ENCODE measurements at regions not wholly inside any gene's neighbourhood (a gene's known extent, or its start where the extent isn't known, plus 50 kb on each side); places are given as distances from the start of the nearest gene placed in this dataset.

GRCh38 chr11:38510041-38510440 is 1912.0 kb upstream of the RAG2 start:
- no peaks in the 10 kb centered on the region for H3K27me3 ChIP-seq (ENCODE audit: control insufficient read depth in 1 of 2, insufficient read depth in 2 of 2, low read length in 2 of 2)
- ChIA-PET CTCF (ENCODE audit: low intra/inter-chr PET ratio, low total read pairs) (no interaction called here), POLR2A (no interaction called here)
- H2AFZ ChIP-seq (ENCODE audit: low read length) = no peak overlapping the region
- in situ Hi-C loops (cut with HindIII; ENCODE audit: extremely low pct_ligation_motif_present, low pct_unique_long_range_greater_than_20kb) (no loop called here), intact Hi-C loops (cut with micrococcal nuclease; ENCODE audit: unreplicated experiment) (no loop called here)
- FAIRE-seq = no peak
- no TSS peak for BruUV-seq (replicated peaks)
- TF ChIP-seq ZNF264 (CRISPR knock-in tag; IDR thresholded peaks at IDR 0.05) (no peak), PBX2 (CRISPR knock-in tag; IDR thresholded peaks at IDR 0.05) (no peak), ZNF775 (CRISPR knock-in tag; IDR thresholded peaks at IDR 0.05; ENCODE audit: borderline replicate concordance) (no peak), HNRNPK (IDR thresholded peaks at IDR 0.05; ENCODE audit: low read depth, low read length, poor library complexity, severe bottlenecking) (no peak), TCF7L2 (IDR thresholded peaks at IDR 0.05; ENCODE audit: low read depth, low read length) (no peak), TEF (CRISPR knock-in tag; IDR thresholded peaks at IDR 0.05) (no peak), GATAD2A (CRISPR knock-in tag; IDR thresholded peaks at IDR 0.05) (no peak), HOXA5 (CRISPR knock-in tag; IDR thresholded peaks at IDR 0.05) (no peak), ZNF629 (CRISPR knock-in tag; conservative IDR thresholded peaks at IDR 0.05) (no peak), ATF2 (CRISPR knock-in tag; IDR thresholded peaks at IDR 0.05) (no peak), JDP2 (CRISPR knock-in tag; IDR thresholded peaks at IDR 0.05; ENCODE audit: borderline replicate concordance) (no peak), ZNF580 (CRISPR knock-in tag; IDR thresholded peaks at IDR 0.05; ENCODE audit: borderline replicate concordance, low read depth) (no peak), ZFP1 (CRISPR knock-in tag; IDR thresholded peaks at IDR 0.05) (no peak), ZFP36L2 (CRISPR knock-in tag; IDR thresholded peaks at IDR 0.05) (no peak), U2AF1 (optimal IDR thresholded peaks at IDR 0.05; ENCODE audit: low read depth, low read length) (no peak), ZNF598 (CRISPR knock-in tag; IDR thresholded peaks at IDR 0.05; ENCODE audit: borderline replicate concordance) (no peak), ZNF235 (CRISPR knock-in tag; IDR thresholded peaks at IDR 0.05; ENCODE audit: borderline replicate concordance) (no peak), RAD21 (CRISPR knock-in tag; IDR thresholded peaks at IDR 0.05) (no peak), SNAPC5 (CRISPR knock-in tag; IDR thresholded peaks at IDR 0.05; ENCODE audit: borderline replicate concordance) (no peak)
- H3K9me3 ChIP-seq (ENCODE audit: low read length) = peaks cover 8% of the 10 kb centered on the region
- H3K4me1 ChIP-seq (ENCODE audit: insufficient read depth, low read length) = no peaks in the 10 kb centered on the region
- no peak for ATAC-seq
- H3K9ac ChIP-seq (ENCODE audit: insufficient read depth, low read depth, low read length) = no peak overlapping the region
- no peak overlapping the region for H3K27ac ChIP-seq (ENCODE audit: extremely low read length, insufficient read depth, low read length)
- H3K79me2 ChIP-seq (ENCODE audit: insufficient read depth, low read length) = no peaks in the 10 kb centered on the region
- no peaks in the 10 kb centered on the region for H4K20me1 ChIP-seq (ENCODE audit: insufficient read depth, low read length)
- WGBS (ENCODE audit: low lambda C conversion rate) = 0% methylated on average over 2 of the region's 2 CpGs
- no peak for DNase-seq (ENCODE audit: low spot score)
- H3K36me3 ChIP-seq (replicated peaks in 1 of 2; ENCODE audit: control insufficient read depth in 1 of 2, insufficient read depth in 2 of 2, low read length in 2 of 2) = no peaks in the 10 kb centered on the region
- H3K4me2 ChIP-seq (ENCODE audit: low read depth, low read length) = no peak overlapping the region
- H3K4me3 ChIP-seq (replicated peaks in 1 of 3; ENCODE audit: insufficient read depth in 1 of 3, low read depth in 2 of 3, low read length in 3 of 3) = no peak overlapping the region

All from HepG2 (cell line).